Fibroblast of villous mesenchyme (primary cell): ENCODE measurements at regions not wholly inside any gene's neighbourhood (a gene's known extent, or its start where the extent isn't known, plus 50 kb on each side); places are given as distances from the start of the nearest gene placed in this dataset.

Experiments
- DNase-seq: peaks from one replicate; pipeline ENCODE4 v3.0.0-alpha.2; 2010; ENCODE audit warnings: low read depth
- H3K4me3 ChIP-seq: 2 replicates; pipeline ENCODE4 v1.5.1; 2011; ENCODE audit warnings: low read depth, mild to moderate bottlenecking, low read length
- CTCF ChIP-seq: IDR thresholded peaks from 2 replicates; pipeline ENCODE4 v1.5.1; 2012; ENCODE audit warnings: low read depth, mild to moderate bottlenecking, low read length; ENCODE audit not compliant: insufficient read depth

DNA sequence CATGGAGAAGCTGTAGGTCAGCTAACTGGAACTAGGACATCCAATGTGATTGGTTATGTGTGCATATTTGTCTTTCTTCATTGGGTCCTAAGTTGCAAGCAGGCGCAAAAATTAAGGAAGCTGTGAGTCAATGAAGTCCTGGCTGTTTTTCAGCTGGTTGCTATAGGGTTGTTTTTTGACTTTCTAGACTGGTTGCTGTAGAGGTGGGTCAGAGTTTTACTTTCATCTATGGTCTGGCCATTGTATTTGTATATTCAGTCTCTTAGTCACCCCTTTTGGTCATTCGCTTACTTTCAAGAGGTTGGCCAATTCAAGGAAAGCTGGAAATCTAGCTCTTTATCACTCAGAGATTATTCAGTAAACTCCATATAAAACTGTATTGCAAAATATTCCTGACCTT is 62.0 kb upstream of the AMZ2 start:
- no peak for TF ChIP-seq CTCF
- no peak overlapping the region for H3K4me3 ChIP-seq
- no peak for DNase-seq

DNA sequence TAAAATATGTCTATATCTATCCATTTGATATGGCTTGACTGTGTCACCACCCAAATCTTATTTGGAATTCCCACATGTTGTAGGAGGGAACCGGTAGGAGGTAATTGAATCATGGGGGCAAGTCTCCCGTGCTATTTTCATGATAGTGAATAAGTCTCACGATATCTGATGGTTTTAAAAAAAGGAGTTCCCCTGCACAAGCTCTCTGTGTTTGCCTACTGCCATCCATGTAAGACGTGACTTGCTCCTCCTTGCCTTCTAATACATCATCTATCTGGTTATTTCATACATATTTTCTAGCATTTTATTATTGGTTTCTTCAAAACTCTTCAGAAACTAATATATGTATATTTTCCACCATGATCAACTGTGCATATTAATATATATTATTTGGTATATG is 57.3 kb upstream of the AMZ2 start:
- TF ChIP-seq CTCF, result no peak
- no peak for DNase-seq
- H3K4me3 ChIP-seq, result no peak overlapping the region

GRCh38 chr17:68195667-68196393 is 52.0 kb upstream of the AMZ2 start:
- TF ChIP-seq CTCF, result no peak
- DNase-seq, result no peak
- H3K4me3 ChIP-seq, result no peak overlapping the region

- no peak overlapping the region for H3K4me3 ChIP-seq
- TF ChIP-seq CTCF, result no peak
- no peak for DNase-seq
Observed at GRCh38 chr17:68196394-68197090, 51.3 kb upstream of the AMZ2 start.

DNA sequence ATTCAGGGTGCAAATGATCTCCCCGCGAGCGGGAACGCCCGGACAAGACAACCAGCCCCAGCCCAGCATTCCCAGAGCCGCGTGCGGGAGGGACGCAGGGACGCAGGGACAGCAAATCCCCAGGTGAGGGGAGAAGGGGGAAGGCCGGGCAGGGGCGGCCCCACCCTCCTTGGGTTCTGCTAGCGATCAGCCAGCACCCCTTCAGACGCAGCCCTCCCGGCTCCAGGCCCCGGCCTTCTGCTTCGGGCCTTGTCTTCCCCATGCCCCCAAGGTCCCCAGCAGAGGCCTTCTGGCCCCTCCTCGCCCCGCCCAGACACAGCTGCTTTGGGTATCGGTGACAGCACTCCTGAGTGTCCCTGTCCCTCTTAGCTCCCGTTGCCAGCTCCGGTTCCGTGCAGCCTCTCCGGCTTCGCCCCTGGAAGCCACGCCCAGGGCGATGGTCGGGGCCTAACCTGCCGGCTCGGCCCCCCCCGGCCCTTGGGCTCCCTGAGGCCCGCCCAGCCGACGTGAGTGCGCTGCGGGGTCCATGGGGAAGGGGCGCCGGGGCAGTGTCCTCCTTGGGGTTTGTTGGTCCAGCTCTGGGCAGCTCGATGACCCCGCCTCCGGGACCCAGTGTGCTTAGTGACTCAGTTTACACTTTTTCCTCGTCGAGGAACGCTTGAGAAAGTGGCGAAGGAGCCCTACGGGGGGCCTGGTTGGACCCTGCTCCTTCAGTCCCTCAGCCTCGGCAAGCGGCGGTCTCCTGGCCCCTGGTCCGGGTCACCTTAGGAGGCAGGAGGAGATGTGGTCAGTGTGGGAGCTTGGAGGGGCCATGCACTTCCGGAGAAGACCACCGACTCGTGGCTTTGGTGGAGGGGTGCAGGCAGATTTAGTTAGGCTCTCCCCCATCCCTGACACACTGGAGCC is 50.5 kb upstream of the AMZ2 start:
- no peak for DNase-seq
- TF ChIP-seq CTCF, result no peak
- H3K4me3 ChIP-seq, result no peak overlapping the region

GRCh38 chr17:68197997-68198930 is 49.6 kb upstream of the AMZ2 start:
- DNase-seq, result no peak
- no peak for TF ChIP-seq CTCF
- no peak overlapping the region for H3K4me3 ChIP-seq
